ENCODE measurements at regions not wholly inside any gene's neighbourhood (a gene's known extent, or its start where the extent isn't known, plus 50 kb on each side); places are given as distances from the start of the nearest gene placed in this dataset.
"Not testable (repeated sequence)": the region's sequence is repeated elsewhere in the genome, so short reads cannot be mapped to it uniquely, and the experiment has no call there.

DNA sequence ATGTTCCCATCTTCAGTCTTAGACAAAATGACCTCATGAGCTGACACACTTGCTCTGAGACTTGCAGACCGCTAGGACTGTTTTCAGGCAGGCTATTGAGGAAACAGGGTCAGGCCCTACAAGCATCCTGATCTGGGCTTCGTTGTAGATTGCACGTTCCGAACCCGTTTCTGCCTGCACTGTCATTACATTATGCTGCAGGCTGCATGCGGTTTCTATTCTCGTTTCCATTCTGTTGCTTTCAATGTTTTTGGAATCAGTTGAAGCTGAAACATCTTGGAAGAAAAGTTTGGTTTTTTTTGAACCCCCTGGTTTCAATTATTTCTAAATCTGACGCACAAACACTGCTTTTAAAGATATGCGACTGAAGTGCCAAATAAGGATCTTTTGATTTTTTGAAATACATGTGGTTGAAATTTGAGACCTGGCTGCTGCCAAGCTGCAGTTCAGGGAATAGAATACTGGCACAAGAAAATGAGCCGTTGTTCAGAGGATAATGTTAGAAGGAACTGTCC is 716.1 kb upstream of the INTU start:
- peak overlapping the region; percentile 38 to 94 (median 89) for H3K27ac Mint-ChIP-seq
- peak overlapping the region in 1 of 3 experiments; percentile 54 for H3K4me3 Mint-ChIP-seq
- H3K4me1 Mint-ChIP-seq, result peaks cover 29% of the 10 kb centered on the region
- no peaks in the 10 kb centered on the region for H3K27me3 Mint-ChIP-seq (ENCODE audit: low read depth)
- no peaks in the 10 kb centered on the region for H3K36me3 Mint-ChIP-seq (ENCODE audit: low read depth)
- H3K9me3 Mint-ChIP-seq, result peaks cover 13% of the 10 kb centered on the region
- TF ChIP-seq CTCF (IDR thresholded peaks at IDR 0.05; ENCODE audit: unreplicated experiment in 3 of 3), result no peak

DNA sequence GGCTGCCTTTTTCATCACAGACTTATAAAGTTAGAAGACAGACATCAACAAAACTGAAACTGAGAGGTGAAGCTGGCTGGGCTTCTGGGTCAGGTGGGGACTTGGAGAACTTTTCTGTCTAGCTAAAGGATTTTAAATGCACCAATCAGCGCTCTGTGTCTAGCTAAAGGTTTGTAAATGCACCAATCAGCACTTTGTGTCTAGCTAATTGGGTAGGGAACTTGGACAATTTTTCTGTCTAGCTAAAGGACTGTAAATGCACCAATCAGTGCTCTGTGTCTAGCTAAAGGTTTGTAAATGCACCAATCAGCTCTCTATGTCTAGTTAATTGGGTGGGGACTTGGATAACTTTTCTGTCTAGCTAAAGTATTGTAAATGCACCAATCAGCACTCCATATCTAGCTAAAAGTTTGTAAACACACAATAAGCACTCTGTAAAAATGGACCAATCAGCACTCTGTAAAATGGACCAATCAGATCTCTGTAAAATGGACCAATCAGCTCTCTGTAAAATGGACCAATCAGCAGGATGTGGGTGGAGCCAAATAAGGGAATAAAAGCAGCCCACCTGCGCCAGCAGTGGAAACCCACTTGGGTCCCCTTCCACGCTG is 710.3 kb upstream of the INTU start:
- H3K27me3 Mint-ChIP-seq (ENCODE audit: low read depth); H3K27ac Mint-ChIP-seq; H3K36me3 Mint-ChIP-seq (ENCODE audit: low read depth); H3K4me3 Mint-ChIP-seq; H3K4me1 Mint-ChIP-seq: not testable (repeated sequence)
- H3K9me3 Mint-ChIP-seq, result peaks cover 29% of the 10 kb centered on the region

- Mint-ChIP-seq H3K27me3 (ENCODE audit: low read depth) (no peaks in the 10 kb centered on the region), H3K36me3 (ENCODE audit: low read depth) (no peaks in the 10 kb centered on the region), H3K9me3 (peaks cover 26% of the 10 kb centered on the region), H3K27ac (no peak overlapping the region), H3K4me3 (no peak overlapping the region), H3K4me1 (no peaks in the 10 kb centered on the region)
- no peak for TF ChIP-seq CTCF (IDR thresholded peaks at IDR 0.05; ENCODE audit: unreplicated experiment in 3 of 3)
Measured at GRCh38 chr4:126924237-126924636, 708.5 kb upstream of the INTU start.

- not testable (repeated sequence) for H3K4me3 Mint-ChIP-seq; H3K27ac Mint-ChIP-seq; H3K27me3 Mint-ChIP-seq (ENCODE audit: low read depth); H3K4me1 Mint-ChIP-seq; H3K36me3 Mint-ChIP-seq (ENCODE audit: low read depth)
- H3K9me3 Mint-ChIP-seq, result peaks cover 17% of the 10 kb centered on the region
Measured at GRCh38 chr4:126930059-126930458, 702.7 kb upstream of the INTU start.

DNA sequence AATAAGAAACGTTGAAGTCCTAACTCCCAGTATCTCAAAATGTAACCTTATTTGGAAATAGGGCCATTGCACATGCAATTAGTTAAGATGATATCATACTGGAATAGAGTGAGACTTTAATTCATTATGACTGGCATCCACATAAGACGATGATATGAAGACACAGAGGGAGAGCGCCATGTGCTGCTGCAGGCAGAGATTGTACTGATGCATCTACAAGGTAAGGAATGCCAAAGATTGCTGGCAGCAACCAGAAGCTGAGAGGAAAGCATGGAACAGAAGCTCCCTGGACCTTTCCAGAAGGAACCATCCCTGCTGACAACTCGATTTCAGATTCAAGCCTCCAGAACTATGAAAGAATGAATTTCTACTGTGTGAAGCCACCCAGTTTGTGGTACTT is 697.0 kb upstream of the INTU start:
- no peak for TF ChIP-seq CTCF (IDR thresholded peaks at IDR 0.05; ENCODE audit: unreplicated experiment in 3 of 3)
- Mint-ChIP-seq H3K27ac (no peak overlapping the region), H3K27me3 (ENCODE audit: low read depth) (peaks cover 5% of the 10 kb centered on the region), H3K4me3 (no peak overlapping the region), H3K36me3 (ENCODE audit: low read depth) (no peaks in the 10 kb centered on the region), H3K4me1 (no peaks in the 10 kb centered on the region), H3K9me3 (no peaks in the 10 kb centered on the region)

GRCh38 chr4:126937342-126937741 is 695.4 kb upstream of the INTU start:
- Mint-ChIP-seq H3K27me3 (ENCODE audit: low read depth) (peaks cover 5% of the 10 kb centered on the region), H3K27ac (no peak overlapping the region), H3K9me3 (no peaks in the 10 kb centered on the region), H3K4me1 (no peaks in the 10 kb centered on the region), H3K4me3 (no peak overlapping the region), H3K36me3 (ENCODE audit: low read depth) (no peaks in the 10 kb centered on the region)
- no peak for TF ChIP-seq CTCF (IDR thresholded peaks at IDR 0.05; ENCODE audit: unreplicated experiment in 3 of 3)

- no peaks in the 10 kb centered on the region for H3K4me1 Mint-ChIP-seq
- H3K4me3 Mint-ChIP-seq, result no peak overlapping the region
- H3K27ac Mint-ChIP-seq, result no peak overlapping the region
- H3K9me3 Mint-ChIP-seq, result no peaks in the 10 kb centered on the region
- peaks cover 5% of the 10 kb centered on the region for H3K27me3 Mint-ChIP-seq (ENCODE audit: low read depth)
- H3K36me3 Mint-ChIP-seq (ENCODE audit: low read depth), result no peaks in the 10 kb centered on the region
- TF ChIP-seq CTCF (IDR thresholded peaks at IDR 0.05; ENCODE audit: unreplicated experiment in 3 of 3), result no peak
Measured at GRCh38 chr4:126937846-126938422, 694.8 kb upstream of the INTU start.

All from nephron (organoid).